ENCODE measurements at regions not wholly inside any gene's neighbourhood (a gene's known extent, or its start where the extent isn't known, plus 50 kb on each side); places are given as distances from the start of the nearest gene placed in this dataset.

DNA sequence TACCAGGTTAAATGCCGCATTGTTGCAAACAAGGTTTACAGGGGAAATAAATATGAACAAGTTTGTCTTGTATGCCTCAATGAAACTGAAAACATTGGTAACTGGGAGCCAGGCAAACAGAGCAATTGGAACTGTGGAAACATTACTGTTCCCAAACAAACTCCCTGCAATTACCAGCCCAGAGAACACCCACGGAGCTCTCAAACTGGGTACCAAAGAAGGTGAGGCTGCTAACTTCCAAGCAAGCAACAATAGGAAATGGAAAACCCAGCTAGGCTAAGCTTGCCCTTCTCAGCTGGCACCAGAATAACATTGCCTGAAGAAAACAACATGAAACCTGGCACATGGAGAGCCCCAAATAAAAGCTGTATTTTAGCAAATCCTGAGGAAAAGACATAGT is 218.9 kb upstream of the THRB start:
- H3K36me3 ChIP-seq = no peaks in the 10 kb centered on the region
- H3K27ac ChIP-seq = no peak overlapping the region
- no peak for TF ChIP-seq POLR2A (IDR thresholded peaks at IDR 0.05)
- TF ChIP-seq, protein P1, sequence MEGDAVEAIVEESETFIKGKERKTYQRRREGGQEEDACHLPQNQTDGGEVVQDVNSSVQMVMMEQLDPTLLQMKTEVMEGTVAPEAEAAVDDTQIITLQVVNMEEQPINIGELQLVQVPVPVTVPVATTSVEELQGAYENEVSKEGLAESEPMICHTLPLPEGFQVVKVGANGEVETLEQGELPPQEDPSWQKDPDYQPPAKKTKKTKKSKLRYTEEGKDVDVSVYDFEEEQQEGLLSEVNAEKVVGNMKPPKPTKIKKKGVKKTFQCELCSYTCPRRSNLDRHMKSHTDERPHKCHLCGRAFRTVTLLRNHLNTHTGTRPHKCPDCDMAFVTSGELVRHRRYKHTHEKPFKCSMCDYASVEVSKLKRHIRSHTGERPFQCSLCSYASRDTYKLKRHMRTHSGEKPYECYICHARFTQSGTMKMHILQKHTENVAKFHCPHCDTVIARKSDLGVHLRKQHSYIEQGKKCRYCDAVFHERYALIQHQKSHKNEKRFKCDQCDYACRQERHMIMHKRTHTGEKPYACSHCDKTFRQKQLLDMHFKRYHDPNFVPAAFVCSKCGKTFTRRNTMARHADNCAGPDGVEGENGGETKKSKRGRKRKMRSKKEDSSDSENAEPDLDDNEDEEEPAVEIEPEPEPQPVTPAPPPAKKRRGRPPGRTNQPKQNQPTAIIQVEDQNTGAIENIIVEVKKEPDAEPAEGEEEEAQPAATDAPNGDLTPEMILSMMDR (IDR thresholded peaks at IDR 0.05) = no peak
- no peak overlapping the region for H3K4me3 ChIP-seq
- ATAC-seq (no peak), DNase-seq (no peak)
- no peaks in the 10 kb centered on the region for H3K27me3 ChIP-seq
- intact Hi-C loops (cut with DNase I) = no loop called here
- H3K4me1 ChIP-seq = no peaks in the 10 kb centered on the region
- no peaks in the 10 kb centered on the region for H3K9me3 ChIP-seq
- 77% methylated on average over 2 of the region's 2 CpGs for WGBS (ENCODE audit: insufficient coverage, low coverage, low lambda C conversion rate, missing lambda C conversion rate)

DNA sequence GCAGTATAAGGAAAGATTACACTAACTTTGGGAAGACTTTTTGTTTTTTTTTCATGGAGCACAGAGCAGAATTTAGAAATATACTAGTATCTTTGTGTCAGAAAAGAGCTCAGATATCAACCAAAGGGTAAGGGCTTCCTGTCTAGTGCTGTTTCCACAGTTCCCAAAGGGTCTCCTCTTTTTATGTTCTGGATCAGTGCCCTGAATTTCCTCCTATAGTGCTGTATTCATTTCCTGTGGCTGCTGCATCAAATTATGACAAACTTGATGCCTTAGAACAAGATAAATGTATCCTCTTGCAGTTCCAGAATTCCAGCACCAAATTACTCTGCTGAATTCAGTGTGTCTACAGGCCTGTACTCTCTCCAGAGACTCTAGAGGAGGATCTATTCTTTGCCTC is 219.8 kb upstream of the THRB start:
- no peak for DNase-seq
- no peaks in the 10 kb centered on the region for H3K4me1 ChIP-seq
- no peaks in the 10 kb centered on the region for H3K36me3 ChIP-seq
- no peak for ATAC-seq
- H3K4me3 ChIP-seq = no peak overlapping the region
- no peak overlapping the region for H3K27ac ChIP-seq
- TF ChIP-seq, protein P1 (IDR thresholded peaks at IDR 0.05) = no peak
- no peak for TF ChIP-seq POLR2A (IDR thresholded peaks at IDR 0.05)
- no peaks in the 10 kb centered on the region for H3K27me3 ChIP-seq
- H3K9me3 ChIP-seq = no peaks in the 10 kb centered on the region
- intact Hi-C loops (cut with DNase I) = no loop called here

DNA sequence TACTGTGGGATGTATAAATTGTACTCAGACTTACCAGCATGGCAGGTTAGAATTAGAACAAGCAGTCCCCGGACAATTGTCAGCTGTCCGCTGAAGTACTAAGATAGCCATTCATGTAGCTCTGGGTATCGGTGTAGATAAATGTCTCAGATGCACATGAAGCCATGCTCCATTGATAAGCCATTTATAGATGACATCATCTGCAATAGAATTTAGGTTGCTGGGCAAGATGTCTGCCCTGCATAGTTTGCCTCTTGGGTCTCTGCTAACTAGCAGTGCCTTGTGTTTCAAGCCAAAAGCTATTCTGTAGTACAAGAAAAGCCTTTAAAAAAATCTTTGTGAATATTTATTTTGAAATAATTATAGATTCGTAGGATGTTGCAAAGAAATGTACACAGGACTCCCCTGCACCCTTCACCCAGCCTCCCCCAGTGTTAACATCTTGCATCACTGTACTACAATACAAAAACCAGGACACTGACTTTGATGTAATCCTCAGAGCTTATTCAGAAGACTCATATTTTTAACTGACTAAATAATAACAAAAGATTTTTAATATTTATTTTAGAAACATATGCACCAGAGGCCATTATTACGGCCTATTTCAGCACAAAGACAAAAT is 220.6 kb upstream of the THRB start:
- intact Hi-C loops (cut with DNase I) = no loop called here
- no peaks in the 10 kb centered on the region for H3K4me1 ChIP-seq
- no peak for ATAC-seq
- DNase-seq = no peak
- no peaks in the 10 kb centered on the region for H3K36me3 ChIP-seq
- H3K4me3 ChIP-seq = no peak overlapping the region
- TF ChIP-seq, protein P1 (IDR thresholded peaks at IDR 0.05) = no peak
- no peak for TF ChIP-seq POLR2A (IDR thresholded peaks at IDR 0.05)
- H3K27ac ChIP-seq = no peak overlapping the region
- no peaks in the 10 kb centered on the region for H3K9me3 ChIP-seq
- 49% methylated on average over 4 of the region's 5 CpGs for WGBS (ENCODE audit: insufficient coverage, low coverage, low lambda C conversion rate, missing lambda C conversion rate)
- H3K27me3 ChIP-seq = no peaks in the 10 kb centered on the region

DNA sequence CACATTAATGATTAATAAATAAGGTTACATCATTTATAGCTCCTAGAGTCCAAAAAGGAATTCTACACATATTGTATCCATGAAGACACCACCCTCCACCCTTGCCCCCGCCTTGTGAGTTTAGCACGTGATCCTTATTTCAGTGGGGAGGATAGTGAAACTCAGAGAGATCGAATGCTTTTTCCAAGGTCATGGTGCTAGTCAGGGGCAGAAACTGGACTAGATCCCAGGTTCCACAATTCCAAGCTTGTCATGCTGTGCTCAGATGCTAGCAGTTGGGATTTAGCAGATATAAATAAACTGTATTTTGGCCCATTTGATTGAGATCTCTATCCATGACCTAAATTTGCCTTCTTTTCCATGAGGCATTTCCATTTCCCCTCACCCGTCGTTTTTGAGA is 227.4 kb upstream of the THRB start:
- WGBS (ENCODE audit: insufficient coverage, low coverage, low lambda C conversion rate, missing lambda C conversion rate) = 44% methylated on average over 5 of the region's 5 CpGs
- no peak for TF ChIP-seq POLR2A (IDR thresholded peaks at IDR 0.05)
- TF ChIP-seq, protein P1 (IDR thresholded peaks at IDR 0.05) = no peak
- intact Hi-C loops (cut with DNase I) = no loop called here
- ATAC-seq = no peak
- Histone ChIP-seq H3K27me3 (no peaks in the 10 kb centered on the region), H3K4me3 (no peak overlapping the region), H3K27ac (no peak overlapping the region), H3K4me1 (no peaks in the 10 kb centered on the region), H3K9me3 (no peaks in the 10 kb centered on the region), H3K36me3 (no peaks in the 10 kb centered on the region)
- DNase-seq = no peak

All from right lobe of liver (tissue), 6 donors.